ENCODE measurements at regions not wholly inside any gene's neighbourhood (a gene's known extent, or its start where the extent isn't known, plus 50 kb on each side); places are given as distances from the start of the nearest gene placed in this dataset.

DNA sequence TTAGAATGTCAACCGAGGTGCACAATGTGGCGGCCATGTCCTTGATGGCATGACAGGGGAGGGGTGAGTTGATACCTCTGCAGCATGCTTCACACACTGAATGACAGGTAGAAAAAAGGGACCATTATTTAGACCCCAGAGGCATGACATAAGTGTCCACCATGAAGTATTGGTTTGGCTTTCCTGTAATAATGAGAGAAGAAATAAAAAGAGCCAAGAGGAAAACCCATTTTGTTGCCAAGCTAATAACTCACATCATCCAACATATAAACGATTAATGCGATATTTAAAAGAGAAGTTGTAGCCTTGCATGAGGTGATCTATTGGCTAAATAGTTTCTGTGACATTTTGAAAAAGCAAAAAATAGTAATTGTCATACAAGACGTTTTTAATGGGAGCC, 343.4 kb downstream of the LRIG3 start:
- TF ChIP-seq CTCF (IDR thresholded peaks at IDR 0.05; ENCODE audit: insufficient read depth, low read length, poor library complexity, severe bottlenecking) = no peak
- Histone ChIP-seq H3K4me3 (replicated peaks; ENCODE audit: low read depth, low read length) (no peak overlapping the region), H3K36me3 (ENCODE audit: control insufficient read depth, insufficient read depth, low read length) (no peaks in the 10 kb centered on the region), H3K27me3 (replicated peaks; ENCODE audit: control insufficient read depth, insufficient read depth, low read length) (no peaks in the 10 kb centered on the region)
- DNase-seq (ENCODE audit: extremely low read depth, insufficient read length) = no peak

GRCh38 chr12:58580095-58580494, 340.2 kb downstream of the LRIG3 start:
- Histone ChIP-seq H3K36me3 (ENCODE audit: control insufficient read depth, insufficient read depth, low read length) (no peaks in the 10 kb centered on the region), H3K4me3 (replicated peaks; ENCODE audit: low read depth, low read length) (no peak overlapping the region), H3K27me3 (replicated peaks; ENCODE audit: control insufficient read depth, insufficient read depth, low read length) (no peaks in the 10 kb centered on the region)
- no peak for DNase-seq (ENCODE audit: extremely low read depth, insufficient read length)
- TF ChIP-seq CTCF (IDR thresholded peaks at IDR 0.05; ENCODE audit: insufficient read depth, low read length, poor library complexity, severe bottlenecking) = no peak

DNA sequence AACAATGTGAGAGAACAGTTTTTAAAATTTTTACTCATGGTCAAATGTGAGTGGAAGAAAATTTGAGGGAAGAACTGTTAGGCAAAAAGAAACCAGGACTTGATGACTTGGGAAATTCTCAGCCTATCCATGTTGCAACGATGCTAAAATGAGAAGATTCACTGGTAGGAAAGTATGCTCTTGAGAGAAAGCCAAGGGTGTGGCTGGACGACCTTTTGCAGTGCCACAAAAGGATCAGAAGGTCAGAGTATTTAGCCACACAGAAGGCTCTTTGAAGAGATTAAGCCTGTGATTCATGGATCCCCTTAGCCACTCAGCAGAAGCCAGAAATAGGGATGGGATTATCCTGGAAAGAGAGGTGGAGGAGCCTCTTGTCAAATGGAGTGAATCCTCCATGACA, 336.8 kb downstream of the LRIG3 start:
- no peaks in the 10 kb centered on the region for H3K36me3 ChIP-seq (ENCODE audit: control insufficient read depth, insufficient read depth, low read length)

GRCh38 chr12:58583940-58584339, 336.4 kb downstream of the LRIG3 start:
- Histone ChIP-seq H3K36me3 (ENCODE audit: control insufficient read depth, insufficient read depth, low read length) (no peaks in the 10 kb centered on the region), H3K4me3 (replicated peaks; ENCODE audit: low read depth, low read length) (no peak overlapping the region), H3K27me3 (replicated peaks; ENCODE audit: control insufficient read depth, insufficient read depth, low read length) (no peaks in the 10 kb centered on the region)
- TF ChIP-seq CTCF (IDR thresholded peaks at IDR 0.05; ENCODE audit: insufficient read depth, low read length, poor library complexity, severe bottlenecking) = no peak
- DNase-seq (ENCODE audit: extremely low read depth, insufficient read length) = no peak

More for the DNA sequence above, 336.8 kb downstream of the LRIG3 start:
- Histone ChIP-seq H3K4me3 (replicated peaks; ENCODE audit: low read depth, low read length) (no peak overlapping the region), H3K27me3 (replicated peaks; ENCODE audit: control insufficient read depth, insufficient read depth, low read length) (no peaks in the 10 kb centered on the region)
- TF ChIP-seq CTCF (IDR thresholded peaks at IDR 0.05; ENCODE audit: insufficient read depth, low read length, poor library complexity, severe bottlenecking) = no peak
- DNase-seq (ENCODE audit: extremely low read depth, insufficient read length) = no peak

GRCh38 chr12:58584880-58585279, 335.4 kb downstream of the LRIG3 start:
- DNase-seq (ENCODE audit: extremely low read depth, insufficient read length) = no peak
- Histone ChIP-seq H3K4me3 (replicated peaks; ENCODE audit: low read depth, low read length) (no peak overlapping the region), H3K27me3 (replicated peaks; ENCODE audit: control insufficient read depth, insufficient read depth, low read length) (no peaks in the 10 kb centered on the region), H3K36me3 (ENCODE audit: control insufficient read depth, insufficient read depth, low read length) (no peaks in the 10 kb centered on the region)
- no peak for TF ChIP-seq CTCF (IDR thresholded peaks at IDR 0.05; ENCODE audit: insufficient read depth, low read length, poor library complexity, severe bottlenecking)

GRCh38 chr12:58586762-58587161, 333.5 kb downstream of the LRIG3 start:
- no peak for TF ChIP-seq CTCF (IDR thresholded peaks at IDR 0.05; ENCODE audit: insufficient read depth, low read length, poor library complexity, severe bottlenecking)
- no peak for DNase-seq (ENCODE audit: extremely low read depth, insufficient read length)
- Histone ChIP-seq H3K27me3 (replicated peaks; ENCODE audit: control insufficient read depth, insufficient read depth, low read length) (no peaks in the 10 kb centered on the region), H3K4me3 (replicated peaks; ENCODE audit: low read depth, low read length) (no peak overlapping the region), H3K36me3 (ENCODE audit: control insufficient read depth, insufficient read depth, low read length) (no peaks in the 10 kb centered on the region)

Data from GM06990 (cell line).